Hematopoietic multipotent progenitor cell treated with erythropoietin and hydrocortisone succinate and interleukin-3 and kit ligand, for 15 days (in vitro differentiated cells): ENCODE measurements at regions not wholly inside any gene's neighbourhood (a gene's known extent, or its start where the extent isn't known, plus 50 kb on each side); places are given as distances from the start of the nearest gene placed in this dataset.
"Not testable (repeated sequence)": the region's sequence is repeated elsewhere in the genome, so short reads cannot be mapped to it uniquely, and the experiment has no call there.

Source experiments
- DNase-seq: peaks from one replicate; pipeline ENCODE4 v3.0.0-alpha.2; 2015; ENCODE audit warnings: low spot score

DNA sequence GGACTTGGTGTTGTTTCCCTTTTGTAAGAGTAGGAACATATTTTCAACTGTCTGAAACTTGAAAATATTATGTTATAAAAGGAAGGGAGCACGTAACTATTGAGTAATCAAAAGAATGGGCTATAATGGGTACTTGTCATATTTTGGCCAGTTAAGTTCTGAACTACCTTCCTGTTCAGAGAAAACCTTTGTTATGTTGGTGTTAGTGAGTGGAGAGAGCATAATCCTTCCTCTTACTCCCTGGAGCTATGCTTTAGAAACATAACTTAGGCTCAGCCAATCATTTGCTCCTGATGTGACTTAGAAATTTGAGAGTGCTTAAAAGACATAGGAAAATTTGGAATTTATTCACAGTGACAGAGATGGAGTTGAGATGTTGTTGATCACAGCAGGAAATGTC lies 482.5 kb upstream of the SPRY2 start:
- DNase-seq = no peak

DNA sequence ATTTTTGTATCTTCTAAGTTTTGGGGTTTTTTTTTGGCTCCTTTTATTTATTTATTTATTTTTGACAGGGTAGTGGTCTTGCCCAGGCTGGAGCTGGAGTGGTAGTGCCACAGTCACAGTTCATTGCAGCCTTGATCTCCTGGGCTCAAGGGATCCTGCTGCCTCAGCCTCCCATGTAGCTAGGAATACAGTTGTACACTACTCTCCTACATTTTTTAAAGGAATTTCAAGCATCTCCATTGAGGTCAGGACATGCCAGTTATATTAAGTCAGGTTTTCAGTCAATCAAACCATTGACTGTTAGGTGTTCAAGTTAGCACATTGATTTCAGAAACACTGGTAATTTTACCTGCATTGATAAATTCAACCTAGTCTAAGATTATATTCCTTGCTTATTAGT lies 480.5 kb upstream of the SPRY2 start:
- DNase-seq = no peak

DNA sequence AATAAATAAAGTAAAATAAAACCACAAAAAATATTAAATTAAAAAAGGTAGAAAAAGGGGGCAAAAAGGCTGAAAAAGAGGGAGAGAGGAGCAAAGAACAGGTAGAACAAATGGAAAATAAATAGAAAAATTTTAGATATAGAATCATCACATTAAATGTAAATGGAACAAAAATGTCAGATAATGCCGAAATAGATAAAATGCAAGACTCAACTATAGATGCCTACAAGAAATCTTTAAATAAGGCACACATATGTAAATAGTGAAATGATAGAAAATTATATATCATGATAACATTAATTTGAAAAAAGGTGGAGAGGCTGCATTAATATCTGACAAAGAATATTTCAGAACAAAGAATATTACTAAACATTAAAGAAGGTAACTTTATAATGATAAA lies 477.1 kb upstream of the SPRY2 start:
- no peak for DNase-seq

DNA sequence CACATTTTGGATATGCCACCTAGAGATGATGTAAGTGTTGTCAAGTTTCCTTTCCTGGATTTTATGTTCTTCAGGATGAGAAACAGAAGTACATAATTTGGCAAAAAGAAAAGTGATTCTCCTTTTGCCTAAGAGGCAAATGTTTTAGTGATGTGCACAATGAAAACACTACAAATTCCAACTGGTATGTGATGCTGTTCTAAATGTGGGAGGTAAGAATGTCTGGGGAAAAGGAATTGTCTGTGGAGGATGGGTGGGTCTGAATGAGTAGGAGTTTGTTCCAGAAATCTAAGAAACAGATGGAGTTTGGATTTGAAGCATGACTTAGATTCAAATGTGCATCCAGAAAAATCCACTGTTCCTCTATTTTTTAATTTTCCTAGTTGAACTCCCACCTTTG lies 473.6 kb upstream of the SPRY2 start:
- no peak for DNase-seq

DNA sequence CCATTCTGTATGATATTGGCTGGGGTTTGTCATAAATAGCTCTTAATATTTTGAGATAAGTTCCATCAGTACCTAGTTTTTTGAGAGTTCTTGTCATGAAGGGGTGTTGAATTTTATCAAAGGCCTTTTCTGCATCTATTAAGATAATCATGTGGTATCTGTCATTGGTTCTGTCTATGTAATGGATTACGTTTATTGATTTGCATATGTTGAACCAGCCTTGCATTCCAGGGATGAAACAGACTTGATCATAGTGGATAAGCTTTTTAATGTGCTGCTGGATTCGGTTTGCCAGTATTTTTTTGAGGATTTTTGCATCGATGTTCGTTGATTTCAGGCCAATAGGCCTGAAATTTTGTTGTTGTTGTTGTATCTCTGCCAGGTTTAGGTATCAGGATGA lies 469.4 kb upstream of the SPRY2 start:
- not testable (repeated sequence) for DNase-seq

DNA sequence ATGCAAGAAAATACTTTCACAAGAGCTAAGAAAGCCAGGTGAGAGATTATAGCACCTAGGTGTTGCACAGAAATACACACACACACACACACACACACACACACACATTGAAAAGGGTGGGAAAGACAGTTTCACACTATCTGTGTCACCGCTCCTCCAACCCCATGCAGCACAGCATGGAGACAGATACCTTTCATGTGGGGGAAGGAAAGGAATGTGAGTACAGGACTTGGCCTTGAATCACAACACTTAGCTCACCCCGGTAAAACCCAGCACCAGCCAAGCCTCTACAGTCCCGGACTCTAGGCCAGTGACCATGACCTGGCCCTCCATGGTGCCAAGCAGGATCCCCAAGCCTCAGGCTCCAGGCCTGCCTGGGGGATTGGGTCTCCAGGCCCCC lies 462.0 kb upstream of the SPRY2 start:
- no peak for DNase-seq

DNA sequence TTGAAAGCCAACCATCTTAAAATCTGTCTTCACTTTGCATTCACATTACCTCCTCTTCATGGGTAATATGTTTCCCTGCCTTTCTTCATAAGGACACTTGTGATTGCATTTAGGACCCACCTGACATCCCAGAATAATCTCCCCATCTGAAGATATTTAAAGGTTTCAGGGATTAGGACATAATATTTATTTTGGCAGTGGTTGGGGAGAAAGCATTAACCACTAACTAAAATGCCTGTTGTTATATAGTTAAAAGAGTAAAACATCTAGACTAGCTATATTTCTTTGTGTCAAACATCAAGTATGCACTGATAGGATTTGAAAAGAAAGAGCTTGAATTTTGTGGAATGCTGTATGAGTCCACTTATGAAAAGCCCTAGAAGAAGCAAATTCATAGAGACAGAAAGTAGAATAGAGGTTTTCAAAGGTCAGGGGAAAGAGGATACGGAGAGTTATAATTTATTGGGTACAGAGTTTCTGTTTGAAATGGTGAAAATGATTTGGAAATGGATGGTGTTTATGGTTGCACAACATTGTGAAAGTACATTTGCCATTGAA lies 457.7 kb upstream of the SPRY2 start:
- DNase-seq = no peak

DNA sequence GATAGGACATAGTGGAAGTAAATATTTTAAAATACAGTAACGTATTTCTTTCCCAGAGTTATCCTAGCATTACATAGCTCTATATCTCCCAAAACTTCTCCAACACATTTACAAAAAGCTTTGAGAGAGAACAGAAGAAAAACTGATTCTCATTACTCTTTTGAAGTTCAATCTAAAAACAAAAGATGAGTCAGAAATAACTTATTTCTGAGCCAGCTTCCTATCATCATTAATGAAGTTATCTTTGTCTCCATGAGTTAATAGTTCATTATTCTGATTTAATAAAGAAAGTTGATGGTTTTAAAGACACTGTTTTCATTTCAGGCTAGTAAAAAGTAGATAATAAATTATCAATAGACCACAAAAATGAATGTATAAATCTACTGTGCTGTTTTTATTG lies 446.7 kb upstream of the SPRY2 start:
- no peak for DNase-seq

DNA sequence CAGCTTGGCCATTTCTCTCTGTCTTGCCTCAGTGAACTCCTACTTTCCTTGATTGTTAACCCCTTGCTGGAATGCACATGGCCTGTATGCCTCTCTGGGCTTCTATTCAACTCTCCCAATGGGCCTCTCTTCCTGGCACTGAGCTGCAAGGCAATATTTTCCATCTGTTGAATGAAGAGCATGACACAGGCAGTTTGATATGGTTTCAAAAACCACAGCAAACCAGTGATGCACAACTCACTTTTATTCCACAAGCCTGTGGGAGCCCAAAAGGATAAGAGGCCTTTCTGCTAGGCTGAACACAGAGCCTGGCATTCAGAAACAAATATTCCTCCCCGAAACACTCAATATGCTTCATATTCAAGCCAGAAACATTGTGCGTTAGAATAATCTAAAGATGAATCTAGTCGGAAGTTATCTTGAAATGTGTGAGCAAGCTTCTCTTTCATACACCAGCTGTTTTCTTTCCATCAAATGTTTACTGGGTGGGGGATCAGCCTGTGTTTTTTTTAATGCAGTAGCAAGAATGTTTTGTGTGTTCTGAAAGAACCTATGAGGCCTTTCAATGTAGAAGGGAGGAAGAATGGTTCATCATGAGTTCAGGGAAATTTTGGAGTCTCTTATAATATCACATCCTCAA lies 443.1 kb upstream of the SPRY2 start:
- no peak for DNase-seq

DNA sequence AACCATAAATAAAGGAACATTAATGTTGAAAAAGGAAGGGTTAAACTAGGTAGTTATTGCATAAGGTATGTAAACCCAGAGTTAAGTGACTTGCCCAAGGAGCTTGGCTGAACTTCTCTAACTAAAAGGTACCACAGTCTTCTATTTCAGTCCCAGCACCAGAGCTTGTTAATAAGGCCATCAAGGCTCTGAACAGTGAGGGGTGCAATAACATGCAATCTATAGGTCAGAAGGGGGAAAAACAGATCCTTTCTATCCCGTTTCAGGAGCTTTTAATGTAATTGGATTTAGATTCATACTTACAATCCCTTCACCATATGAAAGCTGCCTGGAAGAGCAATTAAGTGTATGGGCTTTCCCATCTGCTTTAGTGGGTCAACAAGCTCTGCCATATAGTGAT lies 441.5 kb upstream of the SPRY2 start:
- DNase-seq = no peak

DNA sequence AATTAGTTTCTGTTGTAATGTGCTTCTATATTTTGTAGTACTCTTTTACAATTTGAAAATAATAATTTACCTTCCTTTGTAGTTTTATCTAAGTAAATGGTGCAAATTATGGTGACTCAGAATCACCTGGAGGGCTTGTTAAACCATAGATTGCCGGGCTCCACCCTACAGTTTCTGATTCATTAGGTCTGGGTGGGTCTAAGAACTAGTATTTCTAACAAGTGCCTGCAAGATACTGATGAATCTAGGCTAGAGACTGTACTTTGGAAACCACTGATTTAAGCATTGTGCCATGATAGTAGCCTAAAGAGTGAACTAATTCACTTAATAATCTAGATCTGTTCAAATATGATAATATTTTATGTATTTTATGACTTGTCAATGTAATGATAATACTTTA lies 437.4 kb upstream of the SPRY2 start:
- DNase-seq = no peak

DNA sequence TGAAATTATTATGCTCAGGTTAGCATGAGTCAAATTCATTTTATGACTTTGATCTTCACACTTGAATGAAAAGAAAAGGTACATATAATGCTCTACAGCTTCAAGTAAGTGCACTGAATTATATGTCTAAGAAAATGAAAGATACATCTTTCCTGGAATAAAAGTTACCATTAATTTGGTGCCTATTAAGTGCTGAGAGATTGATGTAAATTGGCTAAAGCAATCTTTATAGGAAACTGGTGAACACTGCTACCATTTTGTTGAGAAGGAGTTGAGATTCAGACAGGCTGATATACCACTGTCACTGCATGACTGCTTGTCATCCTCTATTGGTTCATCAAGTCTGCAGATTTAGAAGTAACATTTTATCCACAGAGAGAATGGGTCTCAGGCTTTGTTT lies 416.8 kb upstream of the SPRY2 start:
- no peak for DNase-seq

DNA sequence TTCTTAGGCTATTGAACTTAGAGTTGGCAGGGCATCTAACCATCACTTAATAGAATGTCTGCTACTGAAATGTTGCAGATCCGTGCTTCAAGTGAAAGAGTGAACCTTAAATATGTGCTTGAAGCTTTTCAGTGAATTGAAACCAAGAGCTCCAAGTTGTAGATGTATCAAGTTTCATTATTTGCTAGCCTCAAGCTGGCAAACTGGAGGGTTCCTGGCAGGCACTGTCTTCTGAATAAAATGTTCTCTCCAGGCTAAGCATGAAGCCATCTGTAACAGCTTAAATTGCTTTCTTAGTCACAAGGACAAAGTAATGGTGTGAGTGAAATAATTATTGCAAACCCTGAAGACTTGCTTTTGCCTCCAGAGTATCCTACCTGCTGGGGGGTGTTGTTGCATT lies 415.0 kb upstream of the SPRY2 start:
- no peak for DNase-seq

DNA sequence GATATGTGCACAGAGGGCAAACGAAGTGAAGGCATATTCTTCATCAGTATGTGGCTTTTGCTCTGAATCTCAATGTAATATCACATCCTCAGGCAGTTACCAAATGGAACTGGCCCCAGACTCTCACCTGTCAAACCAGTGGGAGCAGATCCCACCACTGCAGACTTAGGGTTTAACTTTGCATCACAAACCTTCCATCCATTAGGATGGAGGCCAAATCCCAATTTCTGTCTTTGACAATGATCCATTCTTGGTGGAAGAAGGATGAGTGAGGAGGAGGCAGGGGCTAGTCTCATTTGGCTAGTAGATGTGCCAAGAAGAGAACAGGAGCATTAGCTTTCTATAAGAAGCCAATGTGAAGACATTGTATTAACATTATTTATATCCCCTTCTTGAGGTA lies 413.5 kb upstream of the SPRY2 start:
- no peak for DNase-seq

DNA sequence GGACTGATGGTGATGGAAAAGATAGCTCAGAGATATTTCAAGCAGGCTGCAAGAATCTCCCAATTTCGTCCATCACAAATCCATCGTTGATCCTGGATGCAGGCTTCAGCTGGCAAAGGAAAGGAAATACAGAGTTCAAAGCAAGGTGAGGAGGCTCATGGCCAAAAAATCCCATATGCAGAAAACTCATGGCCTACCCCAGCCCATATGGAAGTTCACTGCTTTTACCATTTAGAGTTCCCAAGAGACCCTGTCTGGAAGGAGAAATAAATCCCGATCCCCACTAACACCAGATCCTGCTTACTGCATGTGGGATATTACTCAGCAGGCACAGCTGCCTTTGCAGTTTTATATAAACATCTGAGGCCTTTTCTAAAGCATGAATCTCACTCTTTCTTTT lies 412.9 kb upstream of the SPRY2 start:
- DNase-seq = no peak

DNA sequence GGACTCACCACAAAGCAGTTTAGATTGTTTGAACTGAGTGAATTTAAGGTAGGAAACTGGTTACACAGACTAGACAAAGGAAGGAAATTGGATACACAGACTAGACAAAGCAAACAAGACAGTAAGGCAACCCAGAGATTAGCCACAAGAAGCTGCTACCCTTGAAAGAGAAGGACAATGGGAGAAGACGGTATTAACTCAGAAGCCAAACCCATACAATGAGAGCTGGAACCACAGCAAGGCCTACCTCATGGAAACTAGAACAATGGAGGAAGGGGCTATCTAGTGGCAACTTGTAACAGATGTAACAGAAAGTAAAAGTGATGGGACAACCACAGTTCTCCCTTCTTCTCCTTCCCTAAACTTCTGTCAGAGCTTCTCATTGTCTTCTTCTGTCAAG lies 410.9 kb upstream of the SPRY2 start:
- no peak for DNase-seq

DNA sequence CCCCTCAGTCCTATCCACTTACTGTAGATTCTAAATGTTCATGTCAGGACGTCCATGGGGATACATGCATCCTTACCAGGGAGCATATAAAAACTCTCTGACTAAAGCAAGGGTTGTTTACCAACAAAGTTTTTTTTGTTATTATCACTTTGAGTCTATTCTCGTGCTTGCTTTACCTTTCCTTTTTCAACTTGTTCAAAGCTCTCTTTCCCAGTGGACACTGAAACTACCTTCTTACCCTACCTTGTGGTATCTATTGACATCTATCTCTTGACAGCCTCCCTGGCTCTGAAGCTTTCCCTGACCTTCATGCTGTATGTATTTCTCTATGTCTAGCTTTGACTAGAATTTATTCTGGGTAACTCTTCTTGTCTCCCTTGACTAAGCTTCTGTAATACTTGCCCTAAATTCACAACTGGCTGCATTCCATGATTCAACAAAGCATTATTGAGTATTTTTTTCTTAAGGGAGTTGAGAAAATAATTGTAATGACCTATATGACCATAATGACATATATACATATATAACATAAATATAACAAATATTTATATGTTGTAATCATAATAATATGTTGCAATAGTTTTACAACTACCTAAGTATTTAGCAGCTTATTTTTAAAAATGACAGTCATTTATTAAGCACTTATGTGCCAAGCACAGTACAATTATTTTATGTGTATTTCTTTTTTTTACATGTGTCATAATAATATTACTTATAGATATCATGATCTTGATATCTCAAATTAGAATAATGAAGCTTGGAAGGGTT lies 403.4 kb upstream of the SPRY2 start:
- DNase-seq = no peak

DNA sequence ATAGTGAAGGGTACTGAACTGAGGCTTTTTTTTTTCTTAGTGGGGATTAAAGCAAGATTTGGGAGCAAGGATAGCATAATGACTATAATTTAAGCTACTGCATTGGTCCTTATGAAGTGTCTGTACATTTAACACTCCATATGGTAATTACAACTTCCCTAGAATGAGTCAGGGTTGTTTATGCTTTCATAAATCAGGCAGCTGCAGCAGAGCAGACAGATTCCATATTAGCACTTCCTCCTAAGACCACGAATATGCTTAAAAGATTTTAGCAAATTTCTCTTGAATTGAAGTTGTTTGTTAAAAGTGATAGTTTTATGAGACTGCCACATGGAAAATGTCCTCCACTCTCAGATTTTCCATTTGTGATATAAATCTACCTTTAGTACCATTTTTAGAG lies 401.1 kb upstream of the SPRY2 start:
- DNase-seq = no peak

DNA sequence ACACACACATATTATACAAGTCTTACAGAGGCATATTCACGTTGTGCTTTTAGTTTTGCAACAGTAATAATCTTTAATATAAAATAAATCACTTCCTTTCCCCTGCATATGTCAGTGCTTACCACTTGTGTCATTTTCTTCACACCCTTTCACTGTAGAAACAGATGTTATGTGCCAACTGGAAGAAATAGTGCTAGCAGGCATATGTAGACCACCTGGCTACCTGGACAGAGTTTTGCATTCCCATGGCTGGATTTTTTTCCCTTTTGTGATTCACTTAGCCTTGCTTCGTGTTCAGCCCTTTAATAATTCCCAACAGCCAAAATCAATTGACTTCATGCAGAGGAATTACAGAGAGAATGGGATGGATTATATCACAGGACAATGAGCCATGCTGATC lies 399.1 kb upstream of the SPRY2 start:
- no peak for DNase-seq

DNA sequence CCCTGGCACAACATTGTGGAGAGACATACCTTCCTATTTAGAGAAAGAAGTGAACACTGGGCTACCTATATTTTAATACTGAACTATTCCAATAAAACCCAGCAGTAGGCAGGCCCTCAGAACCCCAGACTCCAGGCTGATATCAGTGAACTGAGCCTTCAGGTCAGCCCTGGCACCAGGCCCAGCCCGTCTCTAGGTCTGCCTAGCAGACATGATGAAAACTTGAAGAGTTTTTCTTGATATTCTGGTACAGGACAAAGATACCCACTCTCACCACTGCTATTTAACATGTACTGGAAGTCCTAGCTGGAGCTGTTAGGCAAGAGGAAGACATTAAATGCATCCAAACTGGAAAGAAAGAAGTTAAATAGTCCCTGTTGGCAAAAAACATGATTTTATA lies 396.6 kb upstream of the SPRY2 start:
- DNase-seq = no peak

DNA sequence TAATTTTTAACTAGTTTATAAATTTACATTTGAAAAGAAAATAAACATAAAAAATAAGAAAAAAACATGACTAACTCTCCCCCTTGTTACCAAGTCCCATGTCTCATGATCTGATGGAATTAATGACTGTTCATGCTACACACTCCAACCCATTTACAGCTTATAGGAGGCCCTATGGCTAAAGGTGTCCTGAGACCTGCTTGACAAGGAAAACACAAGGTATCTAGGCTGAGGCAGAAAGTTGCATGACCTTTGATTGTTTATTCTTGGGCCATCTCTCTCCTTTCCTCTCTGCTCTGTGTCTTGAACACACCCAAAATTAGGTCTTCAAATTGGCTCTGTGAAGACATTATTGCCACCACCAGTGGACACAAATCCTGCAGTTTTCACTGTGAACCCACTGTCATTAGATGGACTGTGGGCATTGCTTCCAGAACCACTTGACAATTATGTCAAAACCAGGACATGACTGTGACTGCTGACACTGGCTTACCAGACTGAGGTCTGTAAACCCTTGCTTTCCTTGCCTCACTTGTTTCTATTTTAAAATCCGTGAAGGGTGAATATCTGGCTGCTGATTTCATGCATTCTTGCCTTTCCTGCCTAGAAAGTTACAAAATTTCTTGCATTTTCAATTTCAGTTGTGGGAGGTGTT lies 386.5 kb upstream of the SPRY2 start:
- no peak for DNase-seq

DNA sequence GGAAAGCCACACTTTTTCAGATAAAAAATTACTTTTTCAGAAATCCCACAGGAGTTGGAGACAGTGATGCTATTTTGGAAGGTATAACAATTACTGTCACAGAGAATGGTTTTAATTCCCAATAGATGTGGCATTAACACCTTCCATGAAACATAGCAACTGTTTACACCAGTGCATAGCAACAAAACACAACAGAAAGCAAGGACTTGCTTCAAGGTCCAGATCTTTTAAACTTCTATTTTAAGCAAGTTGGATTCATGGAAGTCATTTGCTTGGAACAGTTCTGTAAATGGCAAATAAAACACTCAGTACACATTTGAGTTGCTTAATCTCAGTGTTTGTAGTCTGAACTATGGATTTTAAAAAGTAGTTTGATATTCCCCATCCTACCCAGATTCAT lies 385.9 kb upstream of the SPRY2 start:
- no peak for DNase-seq

DNA sequence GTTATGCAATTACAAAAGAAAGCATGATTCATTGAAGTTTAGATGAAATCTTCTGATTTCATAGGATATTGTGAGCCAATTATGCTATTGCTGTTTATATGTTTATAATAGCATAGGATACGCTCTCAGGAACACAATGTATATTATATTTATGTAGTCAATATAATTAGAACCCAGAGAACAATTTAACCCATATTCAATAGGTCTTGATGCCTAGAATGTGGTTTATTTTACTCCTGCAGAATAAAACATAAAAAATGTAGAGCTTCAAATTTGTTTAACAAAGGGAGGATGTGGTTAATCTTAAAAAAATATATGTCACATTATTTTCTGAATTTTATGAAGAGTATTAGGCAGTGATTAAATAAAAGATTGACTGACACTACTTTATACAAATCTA lies 380.8 kb upstream of the SPRY2 start:
- DNase-seq = no peak
